ENCODE measurements at regions not wholly inside any gene's neighbourhood (a gene's known extent, or its start where the extent isn't known, plus 50 kb on each side); places are given as distances from the start of the nearest gene placed in this dataset.

DNA sequence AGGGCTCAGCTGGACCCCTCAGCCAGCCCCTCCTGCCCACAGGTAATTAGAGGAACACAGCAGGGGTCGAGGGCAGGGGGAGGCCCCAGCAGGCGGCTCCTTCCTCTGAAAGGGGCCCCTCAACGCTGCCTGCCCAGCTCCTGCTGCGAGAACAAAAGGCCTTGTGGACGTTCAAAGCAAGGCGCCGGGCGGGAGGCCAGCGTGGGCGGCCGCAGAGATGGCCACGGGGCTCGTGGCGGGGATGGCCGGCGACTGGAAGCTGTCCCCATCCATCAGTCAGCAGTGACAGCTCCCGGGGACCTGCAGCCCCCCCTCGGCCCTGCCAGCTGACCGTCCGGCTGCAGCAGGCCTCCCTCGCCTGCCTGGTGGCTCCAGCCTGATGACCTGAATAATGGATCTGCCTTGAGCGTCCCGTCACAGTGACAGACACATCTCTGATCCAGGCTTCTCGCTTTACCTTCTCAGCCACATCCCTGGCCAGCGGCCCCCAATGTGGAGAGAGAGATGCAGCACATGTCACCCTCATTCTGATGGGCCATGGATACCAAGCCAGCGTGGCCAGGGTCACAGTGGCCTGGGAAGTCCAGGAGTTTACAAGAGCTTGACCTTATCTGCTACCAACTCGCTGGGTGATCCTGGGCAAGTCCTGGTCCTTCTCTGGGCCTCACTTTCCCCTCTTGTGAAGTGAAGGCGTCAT lies 159.3 kb downstream of the MN1 start:
- Mint-ChIP-seq H3K36me3 (ENCODE audit: insufficient read depth) (no peaks in the 10 kb centered on the region), H3K27me3 (peaks cover 3% of the 10 kb centered on the region), H3K9me3 (ENCODE audit: low read depth) (no peaks in the 10 kb centered on the region), H3K4me1 (ENCODE audit: low read depth) (peaks cover 26% of the 10 kb centered on the region), H3K4me3 (ENCODE audit: low read depth) (no peak overlapping the region), H3K27ac (no peak overlapping the region)
- no peak for DNase-seq (ENCODE audit: low spot score, unreplicated experiment)
- TF ChIP-seq CTCF (IDR thresholded peaks at IDR 0.05; ENCODE audit: unreplicated experiment) = no peak

DNA sequence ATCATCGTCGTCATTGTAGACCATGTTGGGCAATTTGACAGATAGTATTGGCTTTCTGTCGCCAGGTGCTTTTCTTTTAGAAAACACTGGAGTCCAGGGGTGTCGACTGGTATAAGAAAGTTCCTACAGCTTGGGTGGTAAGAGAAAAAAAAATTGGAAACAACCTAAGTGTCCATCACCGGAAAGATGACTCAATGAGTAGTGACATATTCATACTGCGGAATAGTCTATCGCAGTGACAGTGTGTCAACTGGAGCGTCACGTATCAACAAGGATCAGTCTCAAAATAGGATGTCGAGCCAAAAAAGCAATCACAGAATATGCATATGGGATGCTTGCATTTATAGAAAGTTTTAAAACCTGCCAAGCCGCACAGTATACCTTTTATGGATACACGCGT lies 157.6 kb downstream of the MN1 start:
- Mint-ChIP-seq H3K4me3 (ENCODE audit: low read depth) (no peak overlapping the region), H3K27me3 (peaks cover 3% of the 10 kb centered on the region), H3K4me1 (ENCODE audit: low read depth) (peaks cover 37% of the 10 kb centered on the region), H3K36me3 (ENCODE audit: insufficient read depth) (no peaks in the 10 kb centered on the region), H3K27ac (no peak overlapping the region), H3K9me3 (ENCODE audit: low read depth) (no peaks in the 10 kb centered on the region)
- no peak for TF ChIP-seq CTCF (IDR thresholded peaks at IDR 0.05; ENCODE audit: unreplicated experiment)
- no peak for DNase-seq (ENCODE audit: low spot score, unreplicated experiment)

DNA sequence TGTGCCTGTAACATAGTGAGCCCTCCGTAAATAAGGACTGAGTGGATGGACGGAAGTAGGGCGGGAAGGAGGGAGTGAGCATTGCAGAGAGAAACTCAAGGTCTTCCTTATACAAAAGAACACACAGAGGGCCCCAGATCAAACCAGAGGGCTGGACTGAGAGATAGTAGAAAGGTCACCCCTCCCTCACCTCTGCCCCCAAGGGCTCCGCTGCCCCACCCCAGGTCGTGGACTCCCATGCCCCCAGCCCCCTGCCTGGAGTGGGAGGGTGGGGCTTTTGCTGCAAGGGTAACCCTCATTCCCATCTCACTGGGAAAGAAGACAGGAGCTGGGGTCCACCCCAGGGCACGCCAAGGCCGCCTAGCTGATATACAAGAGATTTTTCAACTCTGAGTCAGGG lies 157.0 kb downstream of the MN1 start:
- Mint-ChIP-seq H3K4me1 (ENCODE audit: low read depth) (peaks cover 34% of the 10 kb centered on the region), H3K36me3 (ENCODE audit: insufficient read depth) (no peaks in the 10 kb centered on the region), H3K9me3 (ENCODE audit: low read depth) (no peaks in the 10 kb centered on the region), H3K27me3 (peaks cover 5% of the 10 kb centered on the region), H3K4me3 (ENCODE audit: low read depth) (no peak overlapping the region), H3K27ac (no peak overlapping the region)
- no peak for DNase-seq (ENCODE audit: low spot score, unreplicated experiment)
- TF ChIP-seq CTCF (IDR thresholded peaks at IDR 0.05; ENCODE audit: unreplicated experiment) = no peak

DNA sequence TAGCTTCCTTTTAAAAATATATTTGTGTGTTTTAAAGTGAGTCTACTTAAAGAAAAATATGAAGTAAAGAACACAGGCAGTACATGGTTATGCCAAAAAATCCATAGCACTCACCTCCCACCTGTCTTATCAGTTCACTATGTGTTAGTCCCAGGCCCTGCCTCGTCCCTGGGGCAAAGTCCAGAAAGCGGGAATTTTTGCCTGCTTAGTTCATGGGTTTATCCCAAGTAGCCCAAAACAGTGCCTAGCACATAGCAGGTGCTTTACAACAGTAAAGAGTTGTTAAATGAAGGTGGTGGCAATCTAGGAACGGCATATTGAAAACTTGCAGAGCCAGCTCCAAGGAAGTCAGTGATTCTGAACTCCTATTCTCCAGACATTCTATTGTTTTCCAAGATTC lies 154.0 kb downstream of the MN1 start:
- TF ChIP-seq CTCF (IDR thresholded peaks at IDR 0.05; ENCODE audit: unreplicated experiment) = no peak
- H3K9me3 Mint-ChIP-seq (ENCODE audit: low read depth) = no peaks in the 10 kb centered on the region
- no peak overlapping the region for H3K4me3 Mint-ChIP-seq (ENCODE audit: low read depth)
- H3K27ac Mint-ChIP-seq = peak overlapping the region; percentile 71
- no peaks in the 10 kb centered on the region for H3K36me3 Mint-ChIP-seq (ENCODE audit: insufficient read depth)
- peaks cover 25% of the 10 kb centered on the region for H3K4me1 Mint-ChIP-seq (ENCODE audit: low read depth)
- DNase-seq (ENCODE audit: low spot score, unreplicated experiment) = no peak
- peaks cover 9% of the 10 kb centered on the region for H3K27me3 Mint-ChIP-seq

- no peak for DNase-seq (ENCODE audit: low spot score, unreplicated experiment)
- no peak for TF ChIP-seq CTCF (IDR thresholded peaks at IDR 0.05; ENCODE audit: unreplicated experiment)
- Mint-ChIP-seq H3K27ac (peak overlapping the region; percentile 50), H3K9me3 (ENCODE audit: low read depth) (no peaks in the 10 kb centered on the region), H3K36me3 (ENCODE audit: insufficient read depth) (no peaks in the 10 kb centered on the region), H3K4me3 (ENCODE audit: low read depth) (no peak overlapping the region), H3K4me1 (ENCODE audit: low read depth) (peaks cover 22% of the 10 kb centered on the region), H3K27me3 (peaks cover 9% of the 10 kb centered on the region)
These were observed 153.5 kb downstream of the MN1 start for GRCh38 chr22:27648074-27648473.

Measured in progenitor cell of endocrine pancreas (in vitro differentiated cells).